Hepatocyte (in vitro differentiated cells): ENCODE measurements at regions not wholly inside any gene's neighbourhood (a gene's known extent, or its start where the extent isn't known, plus 50 kb on each side); places are given as distances from the start of the nearest gene placed in this dataset.

ENCODE experiments used
- CTCF ChIP-seq: fragments of 200-600 bp; sonication (generic); IDR thresholded peaks from 2 replicates; pipeline ENCODE4 v1.5.1; 2016; ENCODE audit warnings: antibody characterized with exemption, mild to moderate bottlenecking; ENCODE audit not compliant: poor library complexity
- EZH2 ChIP-seq: fragments of 200-600 bp; sonication (generic); IDR thresholded peaks from 2 replicates; pipeline ENCODE4 v1.6.1; 2016; ENCODE audit warnings: antibody characterized with exemption, mild to moderate bottlenecking, borderline replicate concordance

- TF ChIP-seq CTCF (no peak), EZH2 (no peak)
Observed at GRCh38 chr14:53652068-53652467, 304.6 kb downstream of the BMP4 start.
